Common myeloid progenitor, CD34-positive (primary cell): ENCODE measurements at regions not wholly inside any gene's neighbourhood (a gene's known extent, or its start where the extent isn't known, plus 50 kb on each side); places are given as distances from the start of the nearest gene placed in this dataset.
A peak's percentile ranks its signal among the peaks of the same experiment; 100 is the strongest.

ENCODE experiments used
- CTCF ChIA-PET: fragments of 350-600 bp; sonication (Branson Sonifier 250); formaldehyde crosslinking; loops from one replicate; lab custom pipeline; 2021; ENCODE audit warnings: antibody characterized with exemption; lab: Charles Lee
- POLR2A ChIA-PET: fragments of 350-600 bp; sonication (Branson Sonifier 250); formaldehyde crosslinking; loops from one replicate; lab custom pipeline; 2021; ENCODE audit warnings: antibody characterized with exemption; lab: Charles Lee
- DNase-seq, 3 donors: peaks; one replicate each; pipeline versions ENCODE4 v3.0.0 to v3.0.0-alpha.2; 2013
- H3K27ac ChIP-seq, 2 experiments: 1 replicate in 1 of 2; 2 replicates in 1 of 2; pipeline ENCODE4 v1.7.0; 2013; ENCODE audit warnings: inconsistent platforms in 2 of 2, low read length in 2 of 2, mild to moderate bottlenecking in 2 of 2, low read depth in 1 of 2, moderate library complexity in 1 of 2; ENCODE audit not compliant: severe bottlenecking in 2 of 2, insufficient read depth in 1 of 2, poor library complexity in 1 of 2
- H3K27me3 ChIP-seq, 5 experiments: replicated peaks in 2 of 5; 1 replicate in 3 of 5; 2 replicates in 2 of 5; pipeline versions ENCODE4 v1.6.1 to v1.7.0; 2013; ENCODE audit warnings: low read length in 4 of 5, mild to moderate bottlenecking in 2 of 5, moderate library complexity in 2 of 5, inconsistent platforms in 1 of 5; ENCODE audit not compliant: insufficient read depth in 5 of 5, control insufficient read depth in 4 of 5
- H3K36me3 ChIP-seq, 4 experiments: 1 replicate in 2 of 4; 2 replicates in 2 of 4; pipeline versions ENCODE4 v1.6.1 to v1.7.0; 2013; ENCODE audit warnings: low read length in 3 of 4, control low read depth in 1 of 4, mild to moderate bottlenecking in 1 of 4; ENCODE audit not compliant: control insufficient read depth in 4 of 4, insufficient read depth in 4 of 4
- H3K4me1 ChIP-seq, 4 experiments: 1 replicate in 3 of 4; 2 replicates in 1 of 4; pipeline versions ENCODE4 v1.6.1 to v1.7.1; 2013; ENCODE audit warnings: low read length in 3 of 4, mild to moderate bottlenecking in 3 of 4, control low read depth in 1 of 4, inconsistent platforms in 1 of 4, moderate library complexity in 1 of 4; ENCODE audit not compliant: control insufficient read depth in 4 of 4, insufficient read depth in 4 of 4; ENCODE audit errors: control extremely low read depth in 1 of 4
- H3K4me3 ChIP-seq, 7 experiments: 1 replicate in 4 of 7; 2 replicates in 3 of 7; pipeline versions ENCODE4 v1.5.1 to v1.7.0; 2013; ENCODE audit warnings: mild to moderate bottlenecking in 7 of 7, low read length in 6 of 7, moderate library complexity in 6 of 7, inconsistent platforms in 2 of 7, low read depth in 2 of 7, control low read depth in 1 of 7; ENCODE audit not compliant: insufficient read depth in 4 of 7, control insufficient read depth in 1 of 7; ENCODE audit errors: extremely low read depth in 1 of 7
- H3K9me3 ChIP-seq, 5 experiments: 1 replicate in 4 of 5; 2 replicates in 1 of 5; pipeline versions ENCODE4 v1.6.1 to v1.7.1; 2013; ENCODE audit warnings: low read length in 4 of 5, mild to moderate bottlenecking in 2 of 5, inconsistent platforms in 1 of 5, low read depth in 1 of 5, moderate library complexity in 1 of 5; ENCODE audit not compliant: control insufficient read depth in 4 of 5, insufficient read depth in 2 of 5; ENCODE audit errors: control extremely low read depth in 1 of 5
- WGBS: methylation state at CpG from one replicate; pipeline ENCODE4 v1.1.5; 2013; ENCODE audit not compliant: insufficient coverage; 5-methylcytosine and 5-hydroxymethylcytosine counted together

DNA sequence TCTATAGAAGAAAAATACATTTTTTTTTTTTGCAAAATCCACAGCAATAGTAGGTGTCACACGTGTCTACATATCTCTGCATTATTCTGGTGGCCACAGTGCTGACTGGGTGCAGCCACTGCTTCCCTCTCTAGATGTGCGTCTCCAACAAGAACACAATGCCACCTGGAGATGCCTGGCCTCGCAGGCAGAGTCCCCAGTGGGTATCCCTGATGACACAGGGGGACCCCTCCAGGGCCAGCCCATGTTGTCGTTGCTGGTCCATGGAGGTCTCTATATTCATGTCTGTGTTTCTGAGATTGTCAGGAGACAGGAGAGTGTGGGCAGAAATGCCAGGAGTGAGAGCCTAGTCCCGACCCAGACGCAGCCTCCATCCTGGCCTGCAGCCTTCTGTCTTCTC, 345.9 kb upstream of the SHH start:
- DNase-seq = no peak
- WGBS = 97% methylated on average over 6 of the region's 6 CpGs
- ChIA-PET CTCF (no interaction called here), POLR2A (no interaction called here)
- Histone ChIP-seq H3K4me3 (no peak overlapping the region), H3K27ac (no peak overlapping the region), H3K36me3 (no peaks in the 10 kb centered on the region), H3K27me3 (peaks cover 0 to 4% (median 1%) of the 10 kb centered on the region in 5 experiments), H3K4me1 (no peaks in the 10 kb centered on the region), H3K9me3 (peaks cover 0 to 4% (median 0%) of the 10 kb centered on the region in 5 experiments)

DNA sequence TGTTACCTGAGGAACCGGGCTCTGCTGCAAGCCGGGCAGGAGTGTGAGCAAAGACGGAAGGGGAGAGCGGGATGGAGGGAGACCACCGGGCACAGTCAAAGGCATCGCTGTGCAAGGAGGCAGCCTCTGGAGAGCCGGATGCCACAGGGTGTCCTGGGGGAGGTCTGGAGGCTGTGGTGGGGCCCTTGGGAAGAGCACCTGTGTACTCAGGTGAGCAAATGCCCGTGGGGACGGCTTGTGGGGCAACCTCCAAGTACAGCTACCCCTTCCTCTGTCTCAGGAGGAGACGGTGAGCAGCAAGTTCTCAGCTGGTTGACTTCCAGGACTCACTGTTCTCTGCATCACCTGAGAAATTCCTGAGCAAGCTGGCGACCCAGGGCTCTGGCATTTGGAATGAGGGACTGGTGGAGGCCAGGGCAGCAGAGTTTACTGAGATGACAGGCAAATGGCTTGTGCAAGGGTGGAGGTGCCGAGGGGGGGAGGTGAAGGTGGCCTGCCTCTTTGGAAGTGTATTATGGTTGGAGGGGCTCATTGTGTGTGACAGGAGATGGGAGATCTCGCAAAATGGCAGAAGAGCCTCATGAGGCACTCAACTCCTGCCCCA, 345.2 kb upstream of the SHH start:
- DNase-seq = no peak
- H3K36me3 ChIP-seq = no peaks in the 10 kb centered on the region
- ChIA-PET POLR2A (no interaction called here), CTCF (no interaction called here)
- H3K27me3 ChIP-seq = peaks cover 0 to 4% (median 1%) of the 10 kb centered on the region in 5 experiments
- peaks cover 0 to 4% (median 0%) of the 10 kb centered on the region in 5 experiments for H3K9me3 ChIP-seq
- WGBS = 91% methylated on average over 13 of the region's 13 CpGs
- H3K27ac ChIP-seq = no peak overlapping the region
- no peak overlapping the region for H3K4me3 ChIP-seq
- H3K4me1 ChIP-seq = no peaks in the 10 kb centered on the region

GRCh38 chr7:156156734-156157408, 344.6 kb upstream of the SHH start:
- 74% methylated on average over 18 of the region's 20 CpGs for WGBS
- Histone ChIP-seq H3K27me3 (peaks cover 0 to 4% (median 1%) of the 10 kb centered on the region in 5 experiments), H3K36me3 (no peaks in the 10 kb centered on the region), H3K27ac (no peak overlapping the region), H3K4me1 (no peaks in the 10 kb centered on the region), H3K4me3 (no peak overlapping the region), H3K9me3 (peaks cover 0 to 4% (median 0%) of the 10 kb centered on the region in 5 experiments)
- peak in 1 of 3 donors; percentile 1 for DNase-seq
- POLR2A ChIA-PET = no interaction called here
- CTCF ChIA-PET = no interaction called here

GRCh38 chr7:156155988-156156733, 343.9 kb upstream of the SHH start:
- Histone ChIP-seq H3K9me3 (peaks cover 0 to 4% (median 0%) of the 10 kb centered on the region in 5 experiments), H3K4me3 (no peak overlapping the region), H3K27me3 (peaks cover 0 to 4% (median 1%) of the 10 kb centered on the region in 5 experiments), H3K27ac (no peak overlapping the region), H3K36me3 (no peaks in the 10 kb centered on the region), H3K4me1 (no peaks in the 10 kb centered on the region)
- WGBS = 86% methylated on average over 12 of the region's 12 CpGs
- ChIA-PET POLR2A (no interaction called here), CTCF (no interaction called here)
- no peak for DNase-seq

DNA sequence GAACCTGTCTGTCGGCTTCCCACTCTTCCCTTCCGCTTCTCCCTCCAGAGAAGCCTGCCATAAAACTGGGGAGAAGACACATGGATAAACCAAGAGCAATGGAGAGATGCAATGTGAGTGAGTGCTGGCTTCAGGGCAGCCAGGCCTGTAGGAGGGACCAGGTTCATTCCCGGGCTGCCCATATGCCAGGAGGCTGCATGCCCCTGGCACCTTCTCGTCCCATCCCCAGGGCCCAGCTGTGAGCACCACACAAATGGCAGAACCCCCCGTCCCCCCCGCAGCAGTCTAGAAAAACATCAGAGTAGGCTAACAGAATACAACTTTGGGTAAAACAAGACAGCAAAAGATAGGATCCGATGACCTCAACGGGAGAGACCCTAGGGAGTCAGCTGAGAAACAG, 341.3 kb upstream of the SHH start:
- Histone ChIP-seq H3K36me3 (no peaks in the 10 kb centered on the region), H3K4me1 (no peaks in the 10 kb centered on the region), H3K4me3 (no peak overlapping the region), H3K27ac (no peak overlapping the region), H3K27me3 (peaks cover 0 to 4% (median 1%) of the 10 kb centered on the region in 5 experiments), H3K9me3 (no peaks in the 10 kb centered on the region)
- WGBS = 98% methylated on average over 4 of the region's 8 CpGs
- ChIA-PET POLR2A (no interaction called here), CTCF (no interaction called here)
- no peak for DNase-seq

DNA sequence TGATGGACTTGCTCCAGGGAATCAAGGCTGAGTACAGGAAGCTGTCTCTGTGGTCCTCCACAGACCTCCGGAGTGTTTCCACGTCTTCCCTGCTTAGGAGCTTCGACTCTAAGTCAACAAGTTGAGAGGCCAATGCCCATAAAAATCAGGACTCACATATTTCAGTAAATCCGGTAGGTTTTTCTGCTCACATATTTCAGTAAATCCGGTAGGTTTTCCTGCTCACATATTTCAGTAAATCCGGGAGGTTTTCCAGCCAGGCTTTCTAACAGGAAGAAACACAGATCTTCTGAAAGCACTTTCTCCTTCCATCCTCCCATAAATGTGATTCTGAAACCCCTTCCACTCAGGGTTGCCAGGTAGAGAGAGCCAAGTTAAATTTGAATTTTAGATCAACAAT, 340.1 kb upstream of the SHH start:
- H3K9me3 ChIP-seq = no peaks in the 10 kb centered on the region
- H3K36me3 ChIP-seq = no peaks in the 10 kb centered on the region
- no peak for DNase-seq
- POLR2A ChIA-PET = no interaction called here
- peaks cover 0 to 4% (median 1%) of the 10 kb centered on the region in 5 experiments for H3K27me3 ChIP-seq
- H3K4me1 ChIP-seq = no peaks in the 10 kb centered on the region
- CTCF ChIA-PET = no interaction called here
- no peak overlapping the region for H3K27ac ChIP-seq
- no peak overlapping the region for H3K4me3 ChIP-seq
- WGBS = 75% methylated on average over 5 of the region's 6 CpGs

- no peak for DNase-seq
- H3K27ac ChIP-seq = no peak overlapping the region
- no peak overlapping the region for H3K4me3 ChIP-seq
- H3K36me3 ChIP-seq = no peaks in the 10 kb centered on the region
- CTCF ChIA-PET = interaction anchor here (0.7 kb wide), 1 partner anchor 11 kb away, joined by 3 read pairs; no protein-coding TSS in a partner anchor
- H3K9me3 ChIP-seq = no peaks in the 10 kb centered on the region
- H3K27me3 ChIP-seq = peaks cover 0 to 7% (median 1%) of the 10 kb centered on the region in 5 experiments
- WGBS = 90% methylated on average over 2 of the region's 6 CpGs
- POLR2A ChIA-PET = no interaction called here
- H3K4me1 ChIP-seq = no peaks in the 10 kb centered on the region
Measured at GRCh38 chr7:156151658-156152057, 339.4 kb upstream of the SHH start.
